Left kidney (tissue), 1 donor: ENCODE measurements at regions not wholly inside any gene's neighbourhood (a gene's known extent, or its start where the extent isn't known, plus 50 kb on each side); places are given as distances from the start of the nearest gene placed in this dataset.
"Not testable (repeated sequence)": the region's sequence is repeated elsewhere in the genome, so short reads cannot be mapped to it uniquely, and the experiment has no call there.

Experiments used
- DNase-seq: peaks from one replicate; pipeline ENCODE4 v3.0.0-alpha.2; 2013

GRCh38 chr22:47406180-47406834 is 643.9 kb downstream of the TBC1D22A start:
- no peak for DNase-seq

- not testable (repeated sequence) for DNase-seq
Observed at GRCh38 chr22:47405222-47405621, 642.8 kb downstream of the TBC1D22A start.

- DNase-seq: no peak
Observed at GRCh38 chr22:47402876-47403525, 640.6 kb downstream of the TBC1D22A start.

- DNase-seq: no peak
Observed at GRCh38 chr22:47401976-47402770, 639.7 kb downstream of the TBC1D22A start.

GRCh38 chr22:47401592-47401898 is 639.1 kb downstream of the TBC1D22A start:
- DNase-seq: no peak

- no peak for DNase-seq
Observed at GRCh38 chr22:47400701-47401591, 638.5 kb downstream of the TBC1D22A start.

- DNase-seq: not testable (repeated sequence)
Observed at GRCh38 chr22:47400131-47400530, 637.7 kb downstream of the TBC1D22A start.

GRCh38 chr22:47398921-47399790 is 636.7 kb downstream of the TBC1D22A start:
- DNase-seq: no peak

- DNase-seq: no peak
Observed at GRCh38 chr22:47398491-47398890, 636.0 kb downstream of the TBC1D22A start.

- DNase-seq: no peak
Observed at GRCh38 chr22:47397673-47398072, 635.2 kb downstream of the TBC1D22A start.

GRCh38 chr22:47396515-47396914 is 634.1 kb downstream of the TBC1D22A start:
- no peak for DNase-seq

- DNase-seq: no peak
Observed at GRCh38 chr22:47396105-47396504, 633.7 kb downstream of the TBC1D22A start.

GRCh38 chr22:47395481-47395880 is 633.0 kb downstream of the TBC1D22A start:
- peak; percentile 22 for DNase-seq

GRCh38 chr22:47394504-47395440 is 632.3 kb downstream of the TBC1D22A start:
- no peak for DNase-seq

GRCh38 chr22:47393191-47393590 is 630.7 kb downstream of the TBC1D22A start:
- DNase-seq: no peak

- DNase-seq: no peak
Observed at GRCh38 chr22:47392729-47393128, 630.3 kb downstream of the TBC1D22A start.

GRCh38 chr22:47392054-47392347 is 629.6 kb downstream of the TBC1D22A start:
- DNase-seq: no peak

GRCh38 chr22:47391169-47392053 is 629.0 kb downstream of the TBC1D22A start:
- DNase-seq: no peak
